DOHH2 (cell line): ENCODE measurements at regions not wholly inside any gene's neighbourhood (a gene's known extent, or its start where the extent isn't known, plus 50 kb on each side); places are given as distances from the start of the nearest gene placed in this dataset.

Experiments
- H3F3A ChIP-seq: fragments of 200-600 bp; sonication (generic), shearing (Covaris generic); 2 replicates; pipeline ENCODE4 v1.6.0; 2016; ENCODE audit warnings: antibody characterized with exemption, mild to moderate bottlenecking; ENCODE audit not compliant: control insufficient read depth, insufficient read depth
- H3K27ac ChIP-seq: fragments of 200-600 bp; sonication (generic); 2 replicates; pipeline ENCODE4 v1.5.1; 2014; ENCODE audit warnings: low read depth, mild to moderate bottlenecking, low read length, moderate library complexity
- H3K27me3 ChIP-seq: fragments of 200-600 bp; sonication (generic); 2 replicates; pipeline ENCODE4 v1.6.1; 2014; ENCODE audit warnings: mild to moderate bottlenecking, low read length, mixed read lengths; ENCODE audit not compliant: control insufficient read depth
- H3K36me3 ChIP-seq: fragments of 200-600 bp; sonication (generic); 2 replicates; pipeline ENCODE4 v1.6.1; 2014; ENCODE audit warnings: mild to moderate bottlenecking, low read length, moderate library complexity, mixed read lengths; ENCODE audit not compliant: control insufficient read depth
- H3K4me1 ChIP-seq: fragments of 200-600 bp; sonication (generic); 2 replicates; pipeline ENCODE4 v1.6.1; 2014; ENCODE audit warnings: mild to moderate bottlenecking, low read length, mixed read lengths; ENCODE audit not compliant: control insufficient read depth
- H3K4me2 ChIP-seq: fragments of 200-600 bp; sonication (generic); 2 replicates; pipeline ENCODE4 v1.6.0; 2014; ENCODE audit warnings: mild to moderate bottlenecking, low read length, moderate library complexity
- H3K4me3 ChIP-seq: fragments of 200-600 bp; sonication (generic); 2 replicates; pipeline ENCODE4 v1.5.1; 2014; ENCODE audit warnings: mild to moderate bottlenecking, low read length, mixed read lengths
- H3K79me2 ChIP-seq: fragments of 200-600 bp; sonication (generic); 2 replicates; pipeline ENCODE4 v1.6.1; 2014; ENCODE audit warnings: mild to moderate bottlenecking, low read length, mixed read lengths; ENCODE audit not compliant: control insufficient read depth
- H3K9me2 ChIP-seq: fragments of 200-600 bp; sonication (generic); replicated peaks from 2 replicates; pipeline ENCODE4 v1.6.1; 2014; ENCODE audit warnings: mild to moderate bottlenecking, low read length, mixed read lengths; ENCODE audit not compliant: control insufficient read depth
- H3K9me3 ChIP-seq: fragments of 200-600 bp; sonication (generic); 2 replicates; pipeline ENCODE4 v1.6.1; 2014; ENCODE audit warnings: antibody characterized with exemption, low read length, mixed read lengths; ENCODE audit not compliant: control insufficient read depth, insufficient read depth
- H4K20me1 ChIP-seq: fragments of 200-600 bp; sonication (generic); 2 replicates; pipeline ENCODE4 v1.6.0; 2014; ENCODE audit warnings: low read depth, mild to moderate bottlenecking, antibody characterized with exemption, low read length, moderate library complexity; ENCODE audit not compliant: control insufficient read depth, insufficient read depth
- EZH2phosphoT487 ChIP-seq: fragments of 200-600 bp; sonication (generic); IDR thresholded peaks from 2 replicates; pipeline ENCODE4 v1.6.1; 2017; ENCODE audit warnings: borderline replicate concordance, mild to moderate bottlenecking, antibody characterized with exemption, low read length, moderate library complexity, mixed read lengths
- TF ChIP-seq, protein P1 (sequence below): fragments of 200-600 bp; sonication (generic); IDR thresholded peaks from one replicate; pipeline ENCODE4 v1.5.1; 2014; ENCODE audit warnings: antibody characterized with exemption, mild to moderate bottlenecking, low read depth, low read length; ENCODE audit not compliant: poor library complexity, severe bottlenecking

DNA sequence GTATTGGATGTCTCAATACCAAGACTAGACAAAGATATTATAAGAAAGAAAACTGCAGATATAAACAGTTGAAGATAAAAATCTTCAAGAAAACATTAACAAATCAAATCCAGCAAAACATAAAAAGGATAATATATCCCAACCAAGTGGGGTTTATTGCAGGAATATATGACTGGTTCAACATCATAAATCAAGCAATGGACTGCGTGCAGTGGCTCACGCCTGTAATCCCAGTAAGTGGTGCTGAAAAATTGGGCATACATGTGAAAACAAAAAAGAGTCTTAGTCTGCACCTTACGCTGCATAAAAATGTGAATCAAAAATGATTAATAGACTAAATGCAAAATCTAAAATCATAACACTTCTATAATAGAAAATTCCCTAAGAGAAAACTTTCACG, 112.9 kb upstream of the PDE4B start:
- no peaks in the 10 kb centered on the region for H3K36me3 ChIP-seq
- H3K4me2 ChIP-seq: no peak overlapping the region
- H3K9me3 ChIP-seq: no peaks in the 10 kb centered on the region
- no peaks in the 10 kb centered on the region for H3K27me3 ChIP-seq
- H3K79me2 ChIP-seq: no peaks in the 10 kb centered on the region
- H3K4me1 ChIP-seq: no peaks in the 10 kb centered on the region
- H3F3A ChIP-seq: no peaks in the 10 kb centered on the region
- TF ChIP-seq EZH2phosphoT487: no peak
- TF ChIP-seq, protein P1, sequence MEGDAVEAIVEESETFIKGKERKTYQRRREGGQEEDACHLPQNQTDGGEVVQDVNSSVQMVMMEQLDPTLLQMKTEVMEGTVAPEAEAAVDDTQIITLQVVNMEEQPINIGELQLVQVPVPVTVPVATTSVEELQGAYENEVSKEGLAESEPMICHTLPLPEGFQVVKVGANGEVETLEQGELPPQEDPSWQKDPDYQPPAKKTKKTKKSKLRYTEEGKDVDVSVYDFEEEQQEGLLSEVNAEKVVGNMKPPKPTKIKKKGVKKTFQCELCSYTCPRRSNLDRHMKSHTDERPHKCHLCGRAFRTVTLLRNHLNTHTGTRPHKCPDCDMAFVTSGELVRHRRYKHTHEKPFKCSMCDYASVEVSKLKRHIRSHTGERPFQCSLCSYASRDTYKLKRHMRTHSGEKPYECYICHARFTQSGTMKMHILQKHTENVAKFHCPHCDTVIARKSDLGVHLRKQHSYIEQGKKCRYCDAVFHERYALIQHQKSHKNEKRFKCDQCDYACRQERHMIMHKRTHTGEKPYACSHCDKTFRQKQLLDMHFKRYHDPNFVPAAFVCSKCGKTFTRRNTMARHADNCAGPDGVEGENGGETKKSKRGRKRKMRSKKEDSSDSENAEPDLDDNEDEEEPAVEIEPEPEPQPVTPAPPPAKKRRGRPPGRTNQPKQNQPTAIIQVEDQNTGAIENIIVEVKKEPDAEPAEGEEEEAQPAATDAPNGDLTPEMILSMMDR: no peak
- H3K27ac ChIP-seq: no peak overlapping the region
- no peaks in the 10 kb centered on the region for H4K20me1 ChIP-seq
- H3K4me3 ChIP-seq: no peak overlapping the region
- H3K9me2 ChIP-seq: no peaks in the 10 kb centered on the region

DNA sequence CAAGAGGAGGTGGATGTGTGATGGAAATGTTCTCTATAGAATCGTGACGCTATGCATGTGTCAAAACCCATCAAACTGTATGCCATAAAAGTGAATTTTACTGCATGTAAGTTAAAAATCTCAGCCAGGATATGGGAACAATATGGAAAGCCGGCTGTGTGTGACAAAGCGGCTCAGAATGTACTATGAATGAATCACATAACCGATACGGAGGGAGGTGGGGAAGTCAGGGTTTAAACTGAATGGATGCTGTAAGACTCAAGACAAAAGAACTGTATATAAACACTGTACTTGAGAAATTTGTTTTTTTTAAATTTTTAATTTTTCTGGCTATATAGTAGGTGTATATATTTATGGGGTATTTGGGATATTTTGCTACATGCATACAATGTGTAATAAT, 111.6 kb upstream of the PDE4B start:
- Histone ChIP-seq H3K4me3 (no peak overlapping the region), H3K9me3 (no peaks in the 10 kb centered on the region), H3K36me3 (no peaks in the 10 kb centered on the region), H3K9me2 (no peaks in the 10 kb centered on the region), H3K27ac (no peak overlapping the region), H3K4me1 (no peaks in the 10 kb centered on the region), H4K20me1 (no peaks in the 10 kb centered on the region), H3F3A (no peaks in the 10 kb centered on the region), H3K79me2 (no peaks in the 10 kb centered on the region), H3K27me3 (no peaks in the 10 kb centered on the region), H3K4me2 (no peak overlapping the region)
- TF ChIP-seq EZH2phosphoT487: no peak
- TF ChIP-seq, protein P1: no peak

DNA sequence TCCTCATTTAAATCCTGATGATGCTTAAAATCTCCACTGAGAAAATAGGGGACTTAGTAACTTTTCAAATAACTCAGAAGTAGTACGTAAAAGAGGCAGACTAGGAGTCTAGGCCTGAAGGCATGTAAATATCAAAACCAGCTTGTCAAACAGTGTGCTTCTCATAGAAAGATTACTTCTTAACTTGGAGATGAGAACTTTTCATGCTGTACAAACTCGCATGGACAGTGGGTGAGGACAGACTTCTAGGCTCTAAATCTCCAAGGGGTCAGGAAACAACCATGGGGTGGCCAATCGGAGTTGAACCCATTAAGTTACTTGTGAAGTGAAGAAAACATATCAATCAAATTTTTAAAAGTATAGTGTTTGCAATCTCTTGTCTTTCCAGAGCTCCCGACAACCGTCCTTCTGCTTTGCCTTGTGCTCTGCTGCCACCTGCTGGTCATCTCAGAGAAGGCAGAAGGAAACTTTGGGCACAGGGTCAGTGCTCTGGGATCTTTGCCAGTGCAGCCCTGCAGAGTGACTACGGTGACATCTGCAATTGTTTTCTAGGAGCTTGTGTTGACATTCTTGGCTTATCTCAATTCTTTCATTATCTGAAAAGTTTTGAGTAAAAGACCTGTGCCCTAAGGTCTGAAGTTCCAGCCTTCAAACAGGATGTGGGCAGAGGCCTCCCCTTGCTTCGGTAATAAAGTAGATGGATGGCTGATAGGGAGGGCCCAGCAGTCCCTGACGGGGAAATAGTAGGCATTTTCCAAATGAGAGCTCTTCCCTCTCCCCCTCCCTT, 105.1 kb upstream of the PDE4B start:
- Histone ChIP-seq H3K4me2 (0 out of 2 replicates have a peak overlapping the region, but pooled peaks have one; percentile 1), H3K27ac (no peak overlapping the region), H3K4me3 (no peak overlapping the region), H3K36me3 (no peaks in the 10 kb centered on the region), H3K79me2 (no peaks in the 10 kb centered on the region), H3K9me2 (no peaks in the 10 kb centered on the region), H3F3A (no peaks in the 10 kb centered on the region), H3K4me1 (peaks cover 28% of the 10 kb centered on the region), H3K9me3 (no peaks in the 10 kb centered on the region), H4K20me1 (no peaks in the 10 kb centered on the region), H3K27me3 (no peaks in the 10 kb centered on the region)
- no peak for TF ChIP-seq EZH2phosphoT487
- TF ChIP-seq, protein P1: peak; percentile 75
